Loucy (cell line): ENCODE measurements at regions not wholly inside any gene's neighbourhood (a gene's known extent, or its start where the extent isn't known, plus 50 kb on each side); places are given as distances from the start of the nearest gene placed in this dataset.
"Not testable (repeated sequence)": the region's sequence is repeated elsewhere in the genome, so short reads cannot be mapped to it uniquely, and the experiment has no call there.

Experiments
- H2AFZ ChIP-seq: fragments of 200-600 bp; sonication (generic); 2 replicates; pipeline ENCODE4 v1.6.0; 2016; ENCODE audit warnings: antibody characterized with exemption, mild to moderate bottlenecking, low read length, moderate library complexity
- H3F3A ChIP-seq: fragments of 200-600 bp; 2 replicates; pipeline ENCODE4 v1.6.0; 2016; ENCODE audit warnings: antibody characterized with exemption, low read depth, mild to moderate bottlenecking
- H3K27me3 ChIP-seq: fragments of 200-600 bp; sonication (generic); 2 replicates; pipeline ENCODE4 v1.6.1; 2014; ENCODE audit warnings: low read length, mild to moderate bottlenecking; ENCODE audit not compliant: insufficient read depth, poor library complexity, severe bottlenecking
- H3K36me3 ChIP-seq: fragments of 200-600 bp; sonication (generic); 2 replicates; pipeline ENCODE4 v1.6.1; 2016; ENCODE audit warnings: low read length; ENCODE audit not compliant: insufficient read depth
- H3K4me1 ChIP-seq: fragments of 200-600 bp; sonication (generic); 2 replicates; pipeline ENCODE4 v1.5.1; 2014; ENCODE audit warnings: low read length, mild to moderate bottlenecking; ENCODE audit not compliant: insufficient read depth, poor library complexity, severe bottlenecking
- H3K4me2 ChIP-seq: fragments of 200-600 bp; sonication (generic); 2 replicates; pipeline ENCODE4 v1.6.0; 2014; ENCODE audit warnings: antibody characterized with exemption, low read length, low read depth, mild to moderate bottlenecking; ENCODE audit not compliant: poor library complexity, severe bottlenecking
- H3K4me3 ChIP-seq: fragments of 200-600 bp; sonication (generic); 2 replicates; pipeline ENCODE4 v1.5.1; 2014; ENCODE audit warnings: low read length, mild to moderate bottlenecking, mixed read lengths; ENCODE audit not compliant: poor library complexity, severe bottlenecking
- H3K79me2 ChIP-seq: fragments of 200-600 bp; sonication (generic); 2 replicates; pipeline ENCODE4 v1.6.1; 2014; ENCODE audit warnings: low read length; ENCODE audit not compliant: insufficient read depth
- H3K9ac ChIP-seq: fragments of 200-600 bp; sonication (generic); 2 replicates; pipeline ENCODE4 v1.6.0; 2014; ENCODE audit warnings: mild to moderate bottlenecking, low read depth, low read length, moderate library complexity; ENCODE audit not compliant: poor library complexity, severe bottlenecking
- H3K9me2 ChIP-seq: fragments of 200-600 bp; sonication (generic); replicated peaks from 2 replicates; pipeline ENCODE4 v1.6.1; 2016; ENCODE audit warnings: low read depth, low read length, mixed read lengths
- H3K9me3 ChIP-seq: fragments of 200-600 bp; sonication (generic); 2 replicates; pipeline ENCODE4 v1.6.1; 2014; ENCODE audit warnings: mild to moderate bottlenecking, antibody characterized with exemption, low read length, low read depth; ENCODE audit not compliant: insufficient read depth
- H4K20me1 ChIP-seq: fragments of 200-600 bp; sonication (generic); 2 replicates; pipeline ENCODE4 v1.6.0; 2014; ENCODE audit warnings: antibody characterized with exemption, low read length, mild to moderate bottlenecking; ENCODE audit not compliant: insufficient read depth, poor library complexity, severe bottlenecking
- EZH2phosphoT487 ChIP-seq: fragments of 200-600 bp; IDR thresholded peaks from 2 replicates; pipeline ENCODE4 v1.6.1; 2018; ENCODE audit warnings: antibody characterized with exemption, mild to moderate bottlenecking, moderate library complexity, borderline replicate concordance
- TF ChIP-seq, protein P1 (sequence below): fragments of 200-600 bp; sonication (generic); conservative IDR thresholded peaks from 2 replicates; pipeline ENCODE4 v1.5.1; 2014; ENCODE audit warnings: mild to moderate bottlenecking, antibody characterized with exemption, low read length

GRCh38 chr1:190679983-190680382 lies 202.3 kb upstream of the BRINP3 start:
- Histone ChIP-seq H2AFZ (no peak overlapping the region), H3K36me3 (no peaks in the 10 kb centered on the region), H3K9me2 (no peaks in the 10 kb centered on the region), H4K20me1 (no peaks in the 10 kb centered on the region), H3K9me3 (no peaks in the 10 kb centered on the region), H3F3A (no peaks in the 10 kb centered on the region), H3K4me1 (no peaks in the 10 kb centered on the region), H3K79me2 (no peaks in the 10 kb centered on the region), H3K4me2 (no peak overlapping the region), H3K4me3 (no peak overlapping the region), H3K9ac (no peak overlapping the region), H3K27me3 (no peaks in the 10 kb centered on the region)
- TF ChIP-seq, protein P1, sequence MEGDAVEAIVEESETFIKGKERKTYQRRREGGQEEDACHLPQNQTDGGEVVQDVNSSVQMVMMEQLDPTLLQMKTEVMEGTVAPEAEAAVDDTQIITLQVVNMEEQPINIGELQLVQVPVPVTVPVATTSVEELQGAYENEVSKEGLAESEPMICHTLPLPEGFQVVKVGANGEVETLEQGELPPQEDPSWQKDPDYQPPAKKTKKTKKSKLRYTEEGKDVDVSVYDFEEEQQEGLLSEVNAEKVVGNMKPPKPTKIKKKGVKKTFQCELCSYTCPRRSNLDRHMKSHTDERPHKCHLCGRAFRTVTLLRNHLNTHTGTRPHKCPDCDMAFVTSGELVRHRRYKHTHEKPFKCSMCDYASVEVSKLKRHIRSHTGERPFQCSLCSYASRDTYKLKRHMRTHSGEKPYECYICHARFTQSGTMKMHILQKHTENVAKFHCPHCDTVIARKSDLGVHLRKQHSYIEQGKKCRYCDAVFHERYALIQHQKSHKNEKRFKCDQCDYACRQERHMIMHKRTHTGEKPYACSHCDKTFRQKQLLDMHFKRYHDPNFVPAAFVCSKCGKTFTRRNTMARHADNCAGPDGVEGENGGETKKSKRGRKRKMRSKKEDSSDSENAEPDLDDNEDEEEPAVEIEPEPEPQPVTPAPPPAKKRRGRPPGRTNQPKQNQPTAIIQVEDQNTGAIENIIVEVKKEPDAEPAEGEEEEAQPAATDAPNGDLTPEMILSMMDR = no peak
- no peak for TF ChIP-seq EZH2phosphoT487

GRCh38 chr1:190685676-190686075 lies 208.0 kb upstream of the BRINP3 start:
- H2AFZ ChIP-seq = no peak overlapping the region
- no peaks in the 10 kb centered on the region for H3K27me3 ChIP-seq
- no peak for TF ChIP-seq EZH2phosphoT487
- TF ChIP-seq, protein P1 = no peak
- H3K36me3 ChIP-seq = no peaks in the 10 kb centered on the region
- no peak overlapping the region for H3K9ac ChIP-seq
- no peak overlapping the region for H3K4me3 ChIP-seq
- no peaks in the 10 kb centered on the region for H4K20me1 ChIP-seq
- no peak overlapping the region for H3K4me2 ChIP-seq
- H3K79me2 ChIP-seq = no peaks in the 10 kb centered on the region
- H3K9me2 ChIP-seq = no peaks in the 10 kb centered on the region
- H3K9me3 ChIP-seq = no peaks in the 10 kb centered on the region
- no peaks in the 10 kb centered on the region for H3F3A ChIP-seq
- no peaks in the 10 kb centered on the region for H3K4me1 ChIP-seq

- H3K4me1 ChIP-seq = no peaks in the 10 kb centered on the region
- no peaks in the 10 kb centered on the region for H3K9me2 ChIP-seq
- TF ChIP-seq EZH2phosphoT487 = no peak
- TF ChIP-seq, protein P1 = no peak
- no peak overlapping the region for H3K4me3 ChIP-seq
- no peaks in the 10 kb centered on the region for H3K27me3 ChIP-seq
- H3K36me3 ChIP-seq = no peaks in the 10 kb centered on the region
- no peaks in the 10 kb centered on the region for H3K9me3 ChIP-seq
- H2AFZ ChIP-seq = no peak overlapping the region
- no peak overlapping the region for H3K4me2 ChIP-seq
- H3K9ac ChIP-seq = no peak overlapping the region
- H4K20me1 ChIP-seq = no peaks in the 10 kb centered on the region
- H3F3A ChIP-seq = no peaks in the 10 kb centered on the region
- no peaks in the 10 kb centered on the region for H3K79me2 ChIP-seq
These were observed 210.4 kb upstream of the BRINP3 start for GRCh38 chr1:190688096-190688495.

GRCh38 chr1:190698488-190698887 lies 220.8 kb upstream of the BRINP3 start:
- not testable (repeated sequence) for H3K4me1 ChIP-seq, H4K20me1 ChIP-seq, H3K27me3 ChIP-seq, H3K9me2 ChIP-seq, H3K4me2 ChIP-seq, H3K36me3 ChIP-seq, H3K9ac ChIP-seq, H3F3A ChIP-seq, H3K9me3 ChIP-seq, H3K4me3 ChIP-seq, H2AFZ ChIP-seq, H3K79me2 ChIP-seq
